ENCODE measurements at regions not wholly inside any gene's neighbourhood (a gene's known extent, or its start where the extent isn't known, plus 50 kb on each side); places are given as distances from the start of the nearest gene placed in this dataset.

- TF ChIP-seq CEBPB (IDR thresholded peaks at IDR 0.05; ENCODE audit: low read depth) (no peak), POLR2A (IDR thresholded peaks at IDR 0.05; ENCODE audit: borderline replicate concordance, extremely low read depth, insufficient read depth, insufficient read length) (no peak), EGR1 (IDR thresholded peaks at IDR 0.05; ENCODE audit: low read depth) (no peak), CTCF (IDR thresholded peaks at IDR 0.05 in 2 of 3, conservative IDR thresholded peaks at IDR 0.05 in 1 of 3; ENCODE audit: borderline replicate concordance in 1 of 3, insufficient read depth in 1 of 3, low read depth in 2 of 3, low read length in 2 of 3) (no peak), EZH2 (IDR thresholded peaks at IDR 0.05) (no peak), MAX (IDR thresholded peaks at IDR 0.05) (no peak), ZNF274 (IDR thresholded peaks at IDR 0.05; ENCODE audit: low read depth, low read length) (no peak), JUND (IDR thresholded peaks at IDR 0.05) (no peak), ATF3 (IDR thresholded peaks at IDR 0.05) (no peak), REST (IDR thresholded peaks at IDR 0.05; ENCODE audit: low read depth) (no peak), SIN3A (IDR thresholded peaks at IDR 0.05; ENCODE audit: low read depth) (no peak), EZH2phosphoT487 (IDR thresholded peaks at IDR 0.05; ENCODE audit: borderline replicate concordance) (no peak)
Observed at GRCh38 chr7:49453486-49453885, 320.0 kb upstream of the VWC2 start.
